Keratinocyte (primary cell): ENCODE measurements at regions not wholly inside any gene's neighbourhood (a gene's known extent, or its start where the extent isn't known, plus 50 kb on each side); places are given as distances from the start of the nearest gene placed in this dataset.

Experiments
- DNase-seq: peaks from one replicate; pipeline ENCODE4 v3.0.0-alpha.2; 2011; ENCODE audit warnings: low read depth, missing footprints, low spot score
- FAIRE-seq: peaks from 2 replicates; lab custom pipeline; 2011; peaks lifted over from hg19 to GRCh38; lab: Jason Lieb, UNC
- H2AFZ ChIP-seq: 2 replicates; pipeline ENCODE4 v1.6.0; 2012; ENCODE audit warnings: low read length, control low read depth, inconsistent platforms; ENCODE audit not compliant: control insufficient read depth
- H3K27ac ChIP-seq: 2 replicates; pipeline ENCODE4 v1.5.1; 2011; ENCODE audit warnings: low read length; ENCODE audit not compliant: control insufficient read depth, insufficient read depth
- H3K27me3 ChIP-seq: 3 replicates; pipeline ENCODE4 v1.6.0; 2011; ENCODE audit warnings: low read length; ENCODE audit not compliant: control insufficient read depth, insufficient read depth; ENCODE audit errors: extremely low read depth
- H3K36me3 ChIP-seq, 2 experiments: 2 replicates in 1 of 2; 3 replicates in 1 of 2; pipeline ENCODE4 v1.5.1; 2011; ENCODE audit warnings: low read length in 2 of 2, mild to moderate bottlenecking in 1 of 2; ENCODE audit not compliant: control insufficient read depth in 2 of 2, insufficient read depth in 2 of 2; ENCODE audit errors: extremely low read depth in 1 of 2
- H3K4me1 ChIP-seq: 3 replicates; pipeline ENCODE4 v1.5.1; 2011; ENCODE audit warnings: low read length; ENCODE audit not compliant: control insufficient read depth, insufficient read depth; ENCODE audit errors: extremely low read depth
- H3K4me2 ChIP-seq: 3 replicates; pipeline ENCODE4 v1.6.0; 2011; ENCODE audit warnings: low read depth, low read length; ENCODE audit not compliant: control insufficient read depth, insufficient read depth; ENCODE audit errors: extremely low read depth
- H3K4me3 ChIP-seq, 3 experiments: fragments of 200-600 bp in 1 of 3; sonication (generic) in 1 of 3; 2 replicates in 2 of 3; 3 replicates in 1 of 3; pipeline ENCODE4 v1.5.1; 2011 to 2016; ENCODE audit warnings: low read length in 3 of 3, mild to moderate bottlenecking in 3 of 3, control low read depth in 2 of 3, inconsistent platforms in 1 of 3, low read depth in 1 of 3, mixed read lengths in 1 of 3, mixed run types in 1 of 3, moderate library complexity in 1 of 3; ENCODE audit not compliant: control insufficient read depth in 2 of 3, insufficient read depth in 2 of 3; ENCODE audit errors: extremely low read depth in 1 of 3
- H3K79me2 ChIP-seq: 2 replicates; pipeline ENCODE4 v1.6.0; 2012; ENCODE audit warnings: low read length; ENCODE audit not compliant: control insufficient read depth, insufficient read depth
- H3K9ac ChIP-seq: 3 replicates; pipeline ENCODE4 v1.6.0; 2011; ENCODE audit warnings: low read length; ENCODE audit not compliant: control insufficient read depth, insufficient read depth; ENCODE audit errors: extremely low read depth
- H3K9me1 ChIP-seq: 3 replicates; pipeline ENCODE4 v1.6.0; 2011; ENCODE audit warnings: low read length; ENCODE audit not compliant: control insufficient read depth, insufficient read depth; ENCODE audit errors: extremely low read depth
- H3K9me3 ChIP-seq: 2 replicates; pipeline ENCODE4 v1.5.1; 2012; ENCODE audit warnings: low read depth, low read length; ENCODE audit not compliant: control insufficient read depth
- H4K20me1 ChIP-seq: 3 replicates; pipeline ENCODE4 v1.6.0; 2011; ENCODE audit warnings: low read length; ENCODE audit not compliant: control insufficient read depth, insufficient read depth; ENCODE audit errors: extremely low read depth
- CTCF ChIP-seq, 3 experiments: IDR thresholded peaks in 1 of 3; conservative IDR thresholded peaks in 1 of 3; optimal IDR thresholded peaks in 1 of 3; 2 replicates in 2 of 3; 3 replicates in 1 of 3; pipeline versions ENCODE3 to v1.5.1; 2011; ENCODE audit warnings: low read length in 3 of 3, mild to moderate bottlenecking in 3 of 3, moderate library complexity in 2 of 3, control low read depth in 1 of 3, inconsistent platforms in 1 of 3; ENCODE audit not compliant: insufficient read depth in 2 of 3; ENCODE audit errors: extremely low read depth in 1 of 3
- EZH2 ChIP-seq: IDR thresholded peaks from one replicate; pipeline ENCODE4 v1.6.1; 2012; ENCODE audit warnings: inconsistent platforms, mild to moderate bottlenecking, low read length, moderate library complexity
- dilution Hi-C: fragments of 300-500 bp; cut with MboI; formaldehyde crosslinking; loops from one replicate; pipeline ENCODE4 v1.7.0; 2020; ENCODE audit warnings: low sequenced_read_pairs; ENCODE audit not compliant: extremely low pct_ligation_motif_present

DNA sequence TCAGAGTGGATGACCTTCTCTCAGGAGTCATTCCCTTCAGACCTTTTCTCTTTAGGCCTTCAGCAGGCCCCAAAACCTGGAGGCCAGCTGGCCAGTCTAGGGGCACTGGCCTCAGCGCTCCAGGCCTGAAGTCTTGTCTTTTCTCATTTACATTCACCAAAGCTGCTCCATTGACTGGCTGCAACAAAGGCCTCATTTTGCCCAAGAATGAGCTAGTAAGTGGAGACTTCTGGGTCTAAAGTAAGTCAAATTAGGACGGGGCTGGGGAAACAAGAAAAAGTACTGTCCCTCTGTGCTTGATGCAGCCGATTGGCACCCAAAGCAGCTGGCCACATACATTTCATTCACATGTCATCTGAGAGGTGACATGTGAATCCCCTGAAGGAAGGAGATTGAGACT is 83.8 kb upstream of the RIOK3 start:
- no peaks in the 10 kb centered on the region for H3K4me1 ChIP-seq
- TF ChIP-seq CTCF (optimal IDR thresholded peaks at IDR 0.05 in 1 of 3, IDR thresholded peaks at IDR 0.05 in 1 of 3, conservative IDR thresholded peaks at IDR 0.05 in 1 of 3; ENCODE audit: extremely low read depth in 1 of 3, insufficient read depth in 2 of 3, low read length in 3 of 3) = no peak
- TF ChIP-seq EZH2 = no peak
- no peaks in the 10 kb centered on the region for H3K9me3 ChIP-seq
- H3K27me3 ChIP-seq = no peaks in the 10 kb centered on the region
- dilution Hi-C loops = no loop called here
- no peak overlapping the region for H3K4me3 ChIP-seq
- H3K4me2 ChIP-seq = no peak overlapping the region
- no peak for DNase-seq
- FAIRE-seq = peak; percentile 5
- no peak overlapping the region for H3K27ac ChIP-seq
- H3K36me3 ChIP-seq = no peaks in the 10 kb centered on the region
- no peaks in the 10 kb centered on the region for H4K20me1 ChIP-seq
- H2AFZ ChIP-seq = no peak overlapping the region
- H3K79me2 ChIP-seq = no peaks in the 10 kb centered on the region
- H3K9me1 ChIP-seq = no peaks in the 10 kb centered on the region
- no peak overlapping the region for H3K9ac ChIP-seq

DNA sequence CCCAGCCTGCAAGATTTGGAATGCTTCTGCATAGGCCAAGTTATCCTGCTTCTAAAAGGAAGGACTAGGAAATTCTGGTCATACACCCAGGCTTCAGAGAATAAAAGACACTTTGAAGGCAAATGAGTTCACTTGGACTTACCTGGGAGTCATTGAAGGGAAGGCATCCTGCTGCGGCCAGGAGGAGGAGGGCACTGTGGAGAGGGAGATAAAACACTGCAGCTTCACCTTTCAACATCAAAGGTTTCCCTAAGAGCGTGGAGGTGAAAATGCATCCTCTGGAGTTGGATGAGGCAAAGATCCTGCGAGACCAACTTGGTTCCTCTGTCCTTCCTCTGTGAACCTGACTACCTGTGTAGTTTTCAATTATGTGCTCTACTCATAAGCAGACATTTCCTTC is 79.5 kb upstream of the RIOK3 start:
- Histone ChIP-seq H3K4me2 (no peak overlapping the region), H3K9me1 (no peaks in the 10 kb centered on the region), H3K9ac (no peak overlapping the region), H3K9me3 (no peaks in the 10 kb centered on the region), H2AFZ (no peak overlapping the region), H3K27me3 (no peaks in the 10 kb centered on the region), H4K20me1 (no peaks in the 10 kb centered on the region), H3K36me3 (no peaks in the 10 kb centered on the region), H3K4me1 (peaks cover 15% of the 10 kb centered on the region), H3K27ac (no peak overlapping the region), H3K4me3 (no peak overlapping the region), H3K79me2 (no peaks in the 10 kb centered on the region)
- dilution Hi-C loops = no loop called here
- no peak for TF ChIP-seq EZH2
- TF ChIP-seq CTCF (optimal IDR thresholded peaks at IDR 0.05 in 1 of 3, IDR thresholded peaks at IDR 0.05 in 1 of 3, conservative IDR thresholded peaks at IDR 0.05 in 1 of 3; ENCODE audit: extremely low read depth in 1 of 3, insufficient read depth in 2 of 3, low read length in 3 of 3) = no peak
- DNase-seq (no peak), FAIRE-seq (no peak)
